ENCODE measurements at regions not wholly inside any gene's neighbourhood (a gene's known extent, or its start where the extent isn't known, plus 50 kb on each side); places are given as distances from the start of the nearest gene placed in this dataset.
"Not testable (repeated sequence)": the region's sequence is repeated elsewhere in the genome, so short reads cannot be mapped to it uniquely, and the experiment has no call there.

GRCh38 chr5:167837127-167837526 is 454.3 kb upstream of the WWC1 start:
- no peak for DNase-seq (ENCODE audit: low read depth, low spot score)

GRCh38 chr5:167839065-167839464 is 452.4 kb upstream of the WWC1 start:
- DNase-seq (ENCODE audit: low read depth, low spot score): no peak

GRCh38 chr5:167840527-167841130 is 450.8 kb upstream of the WWC1 start:
- DNase-seq (ENCODE audit: low read depth, low spot score): no peak

- no peak for DNase-seq (ENCODE audit: low read depth, low spot score)
These were observed 447.4 kb upstream of the WWC1 start for GRCh38 chr5:167843881-167844572.

GRCh38 chr5:167845952-167846351 is 445.5 kb upstream of the WWC1 start:
- DNase-seq (ENCODE audit: low read depth, low spot score): no peak

- no peak for DNase-seq (ENCODE audit: low read depth, low spot score)
These were observed 441.6 kb upstream of the WWC1 start for GRCh38 chr5:167849874-167850273.

GRCh38 chr5:167850911-167851310 is 440.5 kb upstream of the WWC1 start:
- DNase-seq (ENCODE audit: low read depth, low spot score): no peak

GRCh38 chr5:167851416-167851815 is 440.0 kb upstream of the WWC1 start:
- no peak for DNase-seq (ENCODE audit: low read depth, low spot score)

- no peak for DNase-seq (ENCODE audit: low read depth, low spot score)
These were observed 438.9 kb upstream of the WWC1 start for GRCh38 chr5:167852515-167852914.

GRCh38 chr5:167853421-167853820 is 438.0 kb upstream of the WWC1 start:
- no peak for DNase-seq (ENCODE audit: low read depth, low spot score)

GRCh38 chr5:167855818-167856217 is 435.6 kb upstream of the WWC1 start:
- DNase-seq (ENCODE audit: low read depth, low spot score): no peak

GRCh38 chr5:167857321-167857720 is 434.1 kb upstream of the WWC1 start:
- no peak for DNase-seq (ENCODE audit: low read depth, low spot score)

GRCh38 chr5:167858186-167858855 is 433.1 kb upstream of the WWC1 start:
- DNase-seq (ENCODE audit: low read depth, low spot score): not testable (repeated sequence)

GRCh38 chr5:167861129-167861927 is 430.1 kb upstream of the WWC1 start:
- no peak for DNase-seq (ENCODE audit: low read depth, low spot score)

- no peak for DNase-seq (ENCODE audit: low read depth, low spot score)
These were observed 429.5 kb upstream of the WWC1 start for GRCh38 chr5:167861928-167862426.

- DNase-seq (ENCODE audit: low read depth, low spot score): no peak
These were observed 427.6 kb upstream of the WWC1 start for GRCh38 chr5:167863883-167864282.

GRCh38 chr5:167864801-167865200 is 426.6 kb upstream of the WWC1 start:
- DNase-seq (ENCODE audit: low read depth, low spot score): no peak

- DNase-seq (ENCODE audit: low read depth, low spot score): no peak
These were observed 424.6 kb upstream of the WWC1 start for GRCh38 chr5:167866797-167867196.

- DNase-seq (ENCODE audit: low read depth, low spot score): no peak
These were observed 424.2 kb upstream of the WWC1 start for GRCh38 chr5:167867281-167867680.

GRCh38 chr5:167869125-167869524 is 422.3 kb upstream of the WWC1 start:
- no peak for DNase-seq (ENCODE audit: low read depth, low spot score)

- no peak for DNase-seq (ENCODE audit: low read depth, low spot score)
These were observed 421.4 kb upstream of the WWC1 start for GRCh38 chr5:167870055-167870454.

GRCh38 chr5:167871091-167871490 is 420.4 kb upstream of the WWC1 start:
- no peak for DNase-seq (ENCODE audit: low read depth, low spot score)

Data from brain pericyte (primary cell).